Mammary epithelial cell (primary cell): ENCODE measurements at regions not wholly inside any gene's neighbourhood (a gene's known extent, or its start where the extent isn't known, plus 50 kb on each side); places are given as distances from the start of the nearest gene placed in this dataset.

Experiments
- CTCF ChIP-seq, 2 donors: IDR thresholded peaks in 1 of 2; conservative IDR thresholded peaks in 1 of 2; 2 replicates each; pipeline ENCODE4 v1.5.1; 2011 to 2012; ENCODE audit warnings: inconsistent platforms in 2 of 2, low read length in 2 of 2, mild to moderate bottlenecking in 2 of 2, control low read depth in 1 of 2, low read depth in 1 of 2; ENCODE audit not compliant: insufficient read depth in 1 of 2; ENCODE audit errors: extremely low read depth in 1 of 2
- EZH2 ChIP-seq: IDR thresholded peaks from 2 replicates; pipeline ENCODE4 v1.6.1; 2012; ENCODE audit warnings: low read length, inconsistent platforms, borderline replicate concordance

- TF ChIP-seq CTCF (conservative IDR thresholded peaks at IDR 0.05 in 1 of 2, IDR thresholded peaks at IDR 0.05 in 1 of 2; ENCODE audit: extremely low read depth in 1 of 2, insufficient read depth in 1 of 2, low read depth in 1 of 2, low read length in 2 of 2) (no peak), EZH2 (no peak)
Measured at GRCh38 chr6:163841326-163841725, 426.8 kb downstream of the QKI start.
